GM21447 (cell line): ENCODE measurements at regions not wholly inside any gene's neighbourhood (a gene's known extent, or its start where the extent isn't known, plus 50 kb on each side); places are given as distances from the start of the nearest gene placed in this dataset.

Source experiments
- ATAC-seq: cut with Tn5 transposase; IDR thresholded peaks from one replicate; pipeline ENCODE4 v1.9.1; 2021; ENCODE audit not compliant: unreplicated experiment

DNA sequence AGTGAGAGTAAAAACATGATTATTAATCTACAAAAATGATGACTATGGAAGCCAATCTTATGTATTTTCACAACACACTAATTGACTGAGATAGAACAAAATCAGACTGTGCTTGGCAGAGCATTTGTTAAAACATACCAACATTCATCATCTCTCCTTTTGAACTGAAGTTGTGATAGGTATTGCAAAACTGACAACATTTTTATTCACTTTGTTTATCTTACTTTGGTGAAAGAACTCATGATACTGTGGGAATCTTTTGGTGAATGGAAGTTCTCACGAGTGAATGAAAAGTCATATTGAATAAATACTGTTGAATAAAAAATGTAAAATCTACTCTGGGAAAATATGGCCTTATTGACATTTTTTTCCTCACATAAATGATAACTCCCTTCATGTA lies 1430.2 kb upstream of the PIK3C3 start:
- ATAC-seq: no peak

DNA sequence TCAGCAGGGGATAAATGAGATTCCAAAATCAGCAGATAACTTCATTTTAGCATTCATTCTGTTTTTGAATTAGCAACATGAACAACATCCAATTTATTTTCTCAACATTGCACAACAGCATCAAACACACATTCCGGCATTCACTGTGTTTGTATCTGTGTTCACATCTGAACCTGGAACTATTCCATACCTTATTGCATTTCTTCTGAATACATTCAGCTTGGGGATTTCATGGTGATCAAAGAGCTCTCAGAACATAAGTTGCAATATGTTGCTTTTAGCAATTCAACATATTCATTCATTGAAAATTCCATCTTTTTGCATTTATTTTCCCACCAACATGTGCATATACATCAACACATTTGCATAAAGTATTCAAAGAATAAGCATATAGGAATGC lies 1431.7 kb upstream of the PIK3C3 start:
- no peak for ATAC-seq

- no peak for ATAC-seq
Measured at GRCh38 chr18:40501026-40501425, 1454.0 kb upstream of the PIK3C3 start.

DNA sequence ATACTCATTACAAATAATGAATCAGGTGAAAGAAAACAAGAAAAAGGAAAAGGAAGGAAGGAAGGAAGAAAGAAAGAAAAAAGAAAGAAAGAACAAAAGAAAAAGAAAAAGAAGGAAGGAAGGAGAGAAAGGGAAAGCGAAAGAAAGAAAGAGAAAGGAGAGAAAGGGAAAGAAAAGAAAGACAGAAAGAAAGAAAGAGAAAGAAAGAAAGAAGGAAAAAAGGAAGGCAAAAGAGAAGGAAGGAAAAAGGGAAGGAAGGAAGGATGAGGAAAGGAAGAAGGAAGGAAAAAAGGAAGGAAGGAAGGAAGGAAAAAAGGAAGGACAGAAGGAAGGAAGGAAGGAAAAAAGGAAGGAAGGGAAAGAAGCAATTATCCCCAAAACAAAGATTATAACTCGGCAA lies 1460.4 kb upstream of the PIK3C3 start:
- no peak for ATAC-seq

DNA sequence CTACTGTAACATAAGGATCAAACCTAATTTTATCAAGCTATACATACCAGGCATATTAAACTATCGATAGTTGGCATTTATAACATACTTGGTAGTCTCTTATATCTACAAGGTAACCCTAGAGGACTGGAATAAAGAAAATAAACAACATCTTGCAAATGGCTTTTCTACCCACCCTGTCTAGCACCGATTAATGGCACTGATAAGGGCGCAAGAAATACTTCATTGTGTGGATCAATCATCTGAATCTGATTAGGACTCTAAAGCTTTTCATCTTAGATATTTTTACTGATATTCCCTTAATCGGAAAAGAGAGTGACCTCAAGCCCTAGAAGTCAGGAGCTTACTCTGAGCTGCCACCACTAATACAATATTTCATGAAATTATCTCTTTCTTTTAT lies 1461.7 kb upstream of the PIK3C3 start:
- ATAC-seq: no peak

GRCh38 chr18:40489301-40489700 lies 1465.7 kb upstream of the PIK3C3 start:
- no peak for ATAC-seq

DNA sequence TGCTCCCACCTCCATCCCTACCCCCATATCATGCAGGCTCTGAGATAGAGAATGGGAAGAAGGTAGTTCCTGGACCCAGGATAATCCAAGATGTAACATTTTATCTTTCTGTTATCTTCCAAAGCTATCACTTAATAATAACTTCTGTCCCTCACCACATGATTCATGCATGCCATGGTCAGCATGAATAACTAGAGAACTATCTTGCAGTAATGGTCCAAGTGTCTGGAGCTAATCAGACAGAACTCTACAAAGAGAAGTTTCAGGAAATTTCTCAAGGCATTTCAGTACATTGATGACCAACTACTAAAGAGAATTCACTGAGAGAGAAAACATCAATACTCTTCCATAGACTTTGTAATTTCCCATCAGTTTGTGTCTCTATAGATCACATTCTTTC lies 1469.7 kb upstream of the PIK3C3 start:
- no peak for ATAC-seq

DNA sequence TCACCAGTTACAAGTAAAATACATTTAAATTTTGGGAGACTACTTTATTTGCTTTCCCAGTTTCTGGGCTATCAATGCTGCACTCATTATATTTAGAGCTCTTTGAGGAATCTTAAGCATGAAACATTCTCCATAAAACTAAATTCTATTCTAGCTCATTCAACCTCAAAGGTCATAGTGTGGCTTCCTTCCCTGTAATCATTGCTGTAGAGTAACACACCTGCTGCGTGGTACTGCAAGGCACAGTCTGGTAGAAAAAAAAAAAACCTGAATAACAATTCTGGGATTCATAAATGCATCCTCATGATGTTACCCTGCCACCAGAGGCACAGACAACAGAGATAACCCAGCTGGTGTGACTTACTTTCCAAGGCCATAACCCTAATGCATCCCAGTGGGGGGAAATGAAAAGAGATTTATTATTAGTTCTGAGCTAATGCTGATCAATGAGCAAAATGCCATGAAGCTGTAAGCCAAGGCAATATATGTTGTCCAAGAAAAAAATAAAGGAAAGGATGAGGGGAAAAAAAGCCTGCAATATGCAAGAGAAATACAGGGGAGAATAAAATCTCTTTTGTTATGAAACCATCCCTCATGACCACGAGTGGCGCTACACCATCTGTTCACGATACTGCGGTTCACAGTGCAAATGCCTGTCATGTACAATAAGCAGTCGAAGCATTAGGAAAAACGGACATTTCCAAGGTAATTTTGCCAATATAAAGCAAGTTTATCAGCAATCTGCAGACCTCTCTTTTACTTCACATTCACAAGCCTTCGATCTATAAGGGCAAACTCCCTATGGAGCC lies 1481.6 kb upstream of the PIK3C3 start:
- ATAC-seq: no peak

DNA sequence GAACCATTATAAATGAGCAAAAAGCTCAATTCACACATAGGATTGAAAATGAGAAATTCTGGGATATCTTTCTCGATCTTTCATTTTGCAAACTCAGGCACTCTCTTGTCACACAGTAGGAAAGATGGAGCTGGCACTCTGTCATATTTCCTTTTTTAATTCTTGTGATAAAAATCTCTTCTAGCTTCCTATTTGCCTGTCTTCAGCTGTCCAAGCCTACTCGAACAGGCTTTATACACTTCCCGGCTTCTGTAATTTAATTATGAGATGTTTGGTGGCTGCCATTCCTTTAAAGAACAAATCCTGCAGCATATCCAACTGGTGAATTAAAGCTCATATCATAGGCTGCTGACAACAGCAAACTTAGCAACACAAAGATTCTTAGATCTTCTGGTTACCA lies 1484.3 kb upstream of the PIK3C3 start:
- ATAC-seq: no peak

DNA sequence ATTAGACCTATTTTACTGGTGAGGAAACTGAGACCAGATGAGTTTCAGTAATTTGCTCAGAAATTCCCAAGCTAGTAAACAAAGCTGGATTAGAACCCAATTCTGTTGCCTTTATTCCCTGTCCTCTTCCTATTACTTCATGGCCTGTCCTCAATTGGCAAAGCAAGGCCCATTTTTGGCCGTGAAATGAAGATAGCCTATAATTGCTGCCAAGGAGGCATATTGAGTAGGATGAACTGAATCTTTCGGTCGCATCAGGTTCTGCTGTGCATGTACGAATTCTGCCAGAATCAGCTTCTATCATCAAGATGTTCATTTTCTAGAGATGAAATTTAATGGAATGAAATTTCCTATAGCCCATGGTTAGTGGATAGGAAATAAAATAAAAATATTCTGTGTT lies 1485.2 kb upstream of the PIK3C3 start:
- ATAC-seq: no peak

DNA sequence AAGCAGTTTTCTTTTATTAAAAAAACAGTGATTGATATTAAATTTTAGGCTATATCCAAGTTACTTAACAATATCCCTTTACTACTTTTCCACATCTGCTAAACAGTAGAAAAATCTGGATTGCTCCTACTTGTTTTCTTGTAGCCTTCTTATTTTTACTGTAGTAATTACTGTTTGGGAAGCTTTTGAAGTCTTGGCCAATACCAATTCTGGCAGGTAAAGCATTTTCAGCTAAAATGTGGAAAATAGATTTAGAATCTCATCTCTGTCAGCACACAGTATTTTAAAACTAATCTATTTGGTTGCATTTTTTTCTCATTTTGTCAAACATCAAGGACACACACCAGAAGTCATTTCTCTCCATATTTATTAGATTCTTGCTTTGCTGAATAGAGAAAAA lies 1485.7 kb upstream of the PIK3C3 start:
- ATAC-seq: no peak

DNA sequence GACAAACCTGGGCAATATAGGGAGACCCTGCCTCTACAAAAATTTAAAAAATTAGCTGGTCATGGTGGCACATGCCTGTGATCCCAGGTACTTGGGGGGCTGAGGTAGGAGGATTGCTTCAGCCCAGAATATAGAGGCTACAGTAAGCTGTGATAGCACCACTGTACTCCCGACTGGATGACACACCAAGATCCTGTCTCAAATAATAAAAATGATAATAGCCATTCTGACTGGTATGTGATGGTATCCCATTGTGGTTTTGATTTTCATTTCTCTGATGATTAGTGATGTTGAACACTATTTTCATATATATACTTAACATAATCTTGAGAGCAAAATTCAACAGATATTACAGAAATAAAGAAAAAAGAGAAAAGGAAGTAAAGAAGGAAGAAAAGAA lies 1491.0 kb upstream of the PIK3C3 start:
- no peak for ATAC-seq

- no peak for ATAC-seq
Measured at GRCh38 chr18:40453903-40454302, 1501.1 kb upstream of the PIK3C3 start.

GRCh38 chr18:40452599-40452998 lies 1502.4 kb upstream of the PIK3C3 start:
- no peak for ATAC-seq

DNA sequence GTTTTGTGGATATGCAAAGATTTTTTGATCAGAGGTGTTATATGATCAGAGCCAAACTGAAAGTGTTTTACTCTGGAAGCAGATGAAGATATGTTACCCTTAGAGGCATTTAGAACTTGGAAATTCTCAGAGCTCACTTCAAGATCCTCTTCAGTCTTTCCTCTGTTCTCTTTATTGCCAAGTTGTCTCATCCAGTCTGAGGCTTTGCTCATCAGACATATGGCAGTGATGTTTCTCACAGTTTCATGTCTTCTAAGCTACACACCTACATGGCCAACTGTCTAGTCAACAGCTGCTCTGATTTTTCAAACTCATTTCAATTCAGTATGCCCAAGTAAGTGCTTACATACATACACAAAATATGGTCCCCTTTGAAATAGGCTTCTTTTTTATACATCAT lies 1504.3 kb upstream of the PIK3C3 start:
- ATAC-seq: no peak

DNA sequence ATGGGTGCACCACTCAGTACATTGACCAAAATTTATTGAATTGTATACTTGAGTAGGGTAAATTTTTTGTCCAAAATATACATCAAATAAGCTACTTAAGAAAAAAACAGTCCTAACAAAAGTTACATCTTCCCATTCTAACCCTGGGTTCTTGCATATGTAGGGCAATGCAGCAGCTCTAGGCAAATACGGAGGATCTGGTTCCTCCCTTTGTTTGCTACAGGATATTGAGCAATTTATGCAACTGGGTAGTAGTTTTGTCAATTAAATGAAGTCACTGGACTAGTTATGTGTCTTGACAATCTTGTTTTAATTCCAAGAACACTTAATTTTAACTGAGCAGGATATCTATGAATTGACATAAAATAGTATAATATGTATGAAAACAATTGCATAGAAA lies 1507.2 kb upstream of the PIK3C3 start:
- ATAC-seq: no peak

DNA sequence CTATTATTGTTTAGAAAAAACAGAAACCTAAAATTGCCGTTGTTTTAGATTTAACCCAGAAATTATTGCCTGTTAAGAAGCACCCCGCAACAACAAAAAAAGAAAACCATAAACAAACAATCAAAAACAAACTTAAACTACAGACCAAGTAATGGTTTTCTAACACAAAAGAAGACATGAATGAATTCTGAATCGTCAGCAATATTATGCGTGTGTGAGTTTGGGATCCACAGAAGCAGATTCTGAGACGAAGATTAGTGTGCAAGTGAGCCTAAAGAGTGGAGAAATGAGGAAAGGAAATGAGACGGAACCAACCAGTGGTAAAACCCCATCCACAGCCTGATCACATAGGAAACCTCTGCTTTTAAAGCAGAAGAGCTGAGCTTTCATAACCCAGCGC lies 1514.9 kb upstream of the PIK3C3 start:
- ATAC-seq: no peak

GRCh38 chr18:40437517-40437916 lies 1517.5 kb upstream of the PIK3C3 start:
- no peak for ATAC-seq

DNA sequence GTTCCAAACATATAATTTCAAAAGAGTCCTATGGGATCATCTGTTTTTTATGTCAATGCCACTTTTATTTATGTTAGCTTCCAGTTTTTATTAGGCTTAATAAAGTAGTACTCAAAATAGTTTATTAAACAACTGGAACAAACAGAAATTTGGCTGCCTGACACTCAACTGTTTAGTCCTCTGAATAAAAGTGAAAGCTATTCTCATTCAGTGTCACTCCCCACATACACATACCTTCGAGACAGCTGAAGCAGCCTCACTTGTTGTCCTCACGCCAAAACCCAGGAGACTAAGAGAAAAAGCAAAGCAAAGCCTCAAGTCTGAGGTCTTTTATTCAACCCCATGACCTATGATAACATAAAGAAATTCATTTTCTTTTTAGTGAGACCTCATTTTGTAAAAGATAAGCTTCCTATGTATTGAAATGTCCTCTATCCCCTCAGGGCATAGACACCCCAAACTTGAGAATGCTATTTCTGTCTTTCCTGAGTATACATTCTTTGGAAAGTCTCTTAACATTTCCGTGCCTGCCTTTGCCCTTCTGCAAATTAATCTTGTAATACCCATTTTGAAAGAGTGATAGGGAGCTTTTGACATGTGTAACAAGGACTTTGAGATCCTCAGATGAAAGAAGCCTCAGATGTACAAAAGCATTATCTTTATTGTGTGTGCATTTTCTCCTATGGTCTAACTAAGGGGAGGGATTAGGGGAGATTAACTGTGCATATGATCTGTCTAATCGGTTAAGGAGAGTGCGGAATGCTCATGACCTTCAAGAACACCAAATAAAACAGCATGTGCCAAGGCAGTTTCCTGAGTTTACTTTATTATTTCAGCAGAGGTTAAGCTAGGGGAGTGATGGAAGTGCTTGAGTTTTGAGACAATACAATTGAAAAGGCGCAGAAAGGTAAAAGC lies 1523.7 kb upstream of the PIK3C3 start:
- ATAC-seq: no peak

DNA sequence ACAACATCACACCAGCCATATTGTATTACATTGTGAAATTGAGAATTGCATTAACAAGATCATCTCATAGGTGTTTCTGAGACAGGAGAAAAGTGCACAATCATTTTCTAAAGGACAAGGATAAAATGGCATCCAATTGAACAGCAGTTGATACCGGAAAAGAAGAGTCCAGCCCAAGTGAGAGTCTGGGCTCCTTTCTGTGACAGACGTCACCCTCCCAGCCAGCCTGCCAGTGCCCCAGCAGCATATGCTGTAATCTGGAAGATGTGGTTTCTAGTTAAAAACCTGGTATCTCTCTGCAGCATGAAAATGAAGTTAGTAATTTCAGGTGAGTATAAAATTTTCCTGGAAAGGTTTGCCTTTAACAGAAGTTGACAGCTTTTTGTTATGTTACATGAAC lies 1531.7 kb upstream of the PIK3C3 start:
- ATAC-seq: no peak

DNA sequence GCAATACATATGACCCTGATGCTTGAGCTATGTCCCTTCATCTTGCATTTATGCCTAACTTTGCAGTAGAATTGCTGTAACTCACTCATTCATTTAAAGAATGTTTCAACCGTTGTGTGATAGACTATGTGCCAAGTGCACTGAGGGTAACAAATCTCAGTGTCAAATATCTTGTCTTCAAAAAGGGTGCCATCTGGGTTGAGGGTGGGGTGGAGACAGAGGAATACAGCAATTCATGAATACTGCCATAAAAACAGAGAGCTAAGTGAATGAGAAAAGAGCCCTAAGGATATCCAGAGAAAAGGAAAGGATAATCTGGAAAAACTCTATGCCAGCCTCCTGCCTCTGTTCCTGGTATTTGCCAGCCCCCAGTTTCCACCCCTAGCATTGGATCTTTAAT lies 1534.4 kb upstream of the PIK3C3 start:
- ATAC-seq: no peak

DNA sequence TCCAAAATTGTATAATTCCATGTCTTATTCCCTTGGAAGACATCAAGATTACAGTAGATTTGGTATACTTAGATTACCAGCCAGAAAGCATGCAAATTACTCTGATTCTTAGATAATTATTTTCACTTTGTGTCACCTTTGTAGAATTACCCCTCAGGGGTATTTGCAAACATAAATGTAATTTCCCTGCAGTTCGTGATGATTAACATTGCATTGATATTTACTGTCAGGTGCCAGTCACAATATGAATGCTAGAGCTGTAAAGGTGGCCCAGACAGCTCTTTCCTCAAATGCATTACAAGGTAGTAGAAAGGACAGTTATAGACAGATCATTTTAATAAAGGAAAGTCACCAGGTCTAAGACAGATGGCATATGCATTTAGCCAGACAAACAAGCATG lies 1537.5 kb upstream of the PIK3C3 start:
- no peak for ATAC-seq
